Colonic mucosa (tissue), 4 donors: ENCODE measurements at regions not wholly inside any gene's neighbourhood (a gene's known extent, or its start where the extent isn't known, plus 50 kb on each side); places are given as distances from the start of the nearest gene placed in this dataset.

Experiments used
- DNase-seq: peaks from one replicate; pipeline ENCODE4 v3.0.0-alpha.2; 2020
- H3K27ac ChIP-seq: fragments of 200-600 bp; one replicate; pipeline ENCODE4 v1.8.0; 2021
- H3K27me3 ChIP-seq: fragments of 200-600 bp; one replicate; pipeline ENCODE4 v1.8.0; 2021
- H3K36me3 ChIP-seq: fragments of 200-600 bp; one replicate; pipeline ENCODE4 v1.8.0; 2021
- H3K4me1 ChIP-seq: fragments of 200-600 bp; one replicate; pipeline ENCODE4 v1.8.0; 2021; ENCODE audit warnings: mild to moderate bottlenecking
- H3K4me3 ChIP-seq: fragments of 200-600 bp; one replicate; pipeline ENCODE4 v1.8.0; 2021
- H3K9ac ChIP-seq, 2 donors: one replicate each; pipeline ENCODE4 v1.7.0; 2013; ENCODE audit warnings: control low read depth in 2 of 2, low read depth in 2 of 2, low read length in 2 of 2
- H3K9me3 ChIP-seq: fragments of 200-600 bp; one replicate; pipeline ENCODE4 v1.8.0; 2021
- intact Hi-C: fragments of 100-400 bp; cut with DNase I; formaldehyde crosslinking; loops from one replicate; pipeline ENCODE4 v1.14.1; 2022
- TF ChIP-seq, protein P1 (sequence below): fragments of 200-600 bp; IDR thresholded peaks from one replicate; pipeline ENCODE4 v1.8.0; 2022; ENCODE audit warnings: antibody characterized with exemption, mild to moderate bottlenecking
- donor health status: healthy.
- donor health status: DM: no; HTN: no; CAD: no.
- donor health status: DM: no; HTN: no; CAD: no.

DNA sequence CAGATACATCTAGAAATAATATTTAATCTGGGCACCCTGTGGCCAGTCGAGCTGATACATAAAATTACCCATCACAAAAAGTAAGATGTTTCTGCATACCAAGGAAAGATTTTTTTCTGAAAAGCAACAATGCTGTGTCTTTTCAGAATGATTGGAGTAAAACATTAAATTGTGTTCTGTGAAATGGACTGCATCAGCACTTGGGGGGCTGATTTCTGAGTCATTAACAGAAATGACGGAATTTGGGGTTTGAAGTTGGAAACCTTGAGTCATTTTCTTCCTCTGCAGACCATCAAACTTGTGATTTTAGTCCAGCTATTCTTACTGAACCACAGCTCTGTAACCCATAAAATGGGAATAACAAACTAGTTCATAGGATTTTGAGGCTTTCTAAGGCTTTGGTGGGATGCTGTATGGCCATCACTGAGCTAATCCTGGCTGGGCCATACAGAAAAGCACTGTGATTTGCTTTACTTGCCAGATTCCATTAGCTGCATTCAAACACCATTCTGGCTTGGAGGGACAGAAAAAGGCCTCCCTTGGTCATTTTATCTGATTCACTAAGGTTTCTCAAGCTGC, 739.4 kb upstream of the IGFBP3 start:
- DNase-seq = no peak
- no peaks in the 10 kb centered on the region for H3K27me3 ChIP-seq
- H3K9ac ChIP-seq = no peak overlapping the region
- H3K9me3 ChIP-seq = no peaks in the 10 kb centered on the region
- no peaks in the 10 kb centered on the region for H3K36me3 ChIP-seq
- no peaks in the 10 kb centered on the region for H3K4me1 ChIP-seq
- H3K27ac ChIP-seq = no peak overlapping the region
- no peak overlapping the region for H3K4me3 ChIP-seq
- TF ChIP-seq, protein P1, sequence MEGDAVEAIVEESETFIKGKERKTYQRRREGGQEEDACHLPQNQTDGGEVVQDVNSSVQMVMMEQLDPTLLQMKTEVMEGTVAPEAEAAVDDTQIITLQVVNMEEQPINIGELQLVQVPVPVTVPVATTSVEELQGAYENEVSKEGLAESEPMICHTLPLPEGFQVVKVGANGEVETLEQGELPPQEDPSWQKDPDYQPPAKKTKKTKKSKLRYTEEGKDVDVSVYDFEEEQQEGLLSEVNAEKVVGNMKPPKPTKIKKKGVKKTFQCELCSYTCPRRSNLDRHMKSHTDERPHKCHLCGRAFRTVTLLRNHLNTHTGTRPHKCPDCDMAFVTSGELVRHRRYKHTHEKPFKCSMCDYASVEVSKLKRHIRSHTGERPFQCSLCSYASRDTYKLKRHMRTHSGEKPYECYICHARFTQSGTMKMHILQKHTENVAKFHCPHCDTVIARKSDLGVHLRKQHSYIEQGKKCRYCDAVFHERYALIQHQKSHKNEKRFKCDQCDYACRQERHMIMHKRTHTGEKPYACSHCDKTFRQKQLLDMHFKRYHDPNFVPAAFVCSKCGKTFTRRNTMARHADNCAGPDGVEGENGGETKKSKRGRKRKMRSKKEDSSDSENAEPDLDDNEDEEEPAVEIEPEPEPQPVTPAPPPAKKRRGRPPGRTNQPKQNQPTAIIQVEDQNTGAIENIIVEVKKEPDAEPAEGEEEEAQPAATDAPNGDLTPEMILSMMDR = no peak
- intact Hi-C loops = no loop called here

DNA sequence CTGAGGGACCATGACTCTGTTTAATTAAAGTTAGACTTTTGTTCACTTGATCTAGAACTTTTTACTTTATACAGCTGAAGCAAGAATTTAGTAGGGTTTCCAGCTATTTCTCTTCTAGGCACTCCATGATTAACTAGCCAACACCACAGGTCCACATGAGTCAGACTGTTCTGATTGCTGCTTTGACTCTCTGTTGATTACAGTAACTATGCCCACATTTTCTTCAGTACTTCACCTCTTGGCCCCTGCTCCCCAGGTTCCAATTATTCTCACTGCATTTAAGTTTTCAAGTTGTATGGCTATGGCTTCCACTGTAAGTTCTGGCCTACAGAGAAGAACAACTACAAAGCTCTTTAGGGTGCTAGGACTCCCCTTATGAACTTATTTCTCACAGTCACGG, 737.2 kb upstream of the IGFBP3 start:
- Histone ChIP-seq H3K36me3 (no peaks in the 10 kb centered on the region), H3K9ac (no peak overlapping the region), H3K27ac (no peak overlapping the region), H3K4me3 (no peak overlapping the region), H3K4me1 (no peaks in the 10 kb centered on the region), H3K9me3 (no peaks in the 10 kb centered on the region), H3K27me3 (no peaks in the 10 kb centered on the region)
- DNase-seq = no peak
- TF ChIP-seq, protein P1 = no peak
- intact Hi-C loops = no loop called here

DNA sequence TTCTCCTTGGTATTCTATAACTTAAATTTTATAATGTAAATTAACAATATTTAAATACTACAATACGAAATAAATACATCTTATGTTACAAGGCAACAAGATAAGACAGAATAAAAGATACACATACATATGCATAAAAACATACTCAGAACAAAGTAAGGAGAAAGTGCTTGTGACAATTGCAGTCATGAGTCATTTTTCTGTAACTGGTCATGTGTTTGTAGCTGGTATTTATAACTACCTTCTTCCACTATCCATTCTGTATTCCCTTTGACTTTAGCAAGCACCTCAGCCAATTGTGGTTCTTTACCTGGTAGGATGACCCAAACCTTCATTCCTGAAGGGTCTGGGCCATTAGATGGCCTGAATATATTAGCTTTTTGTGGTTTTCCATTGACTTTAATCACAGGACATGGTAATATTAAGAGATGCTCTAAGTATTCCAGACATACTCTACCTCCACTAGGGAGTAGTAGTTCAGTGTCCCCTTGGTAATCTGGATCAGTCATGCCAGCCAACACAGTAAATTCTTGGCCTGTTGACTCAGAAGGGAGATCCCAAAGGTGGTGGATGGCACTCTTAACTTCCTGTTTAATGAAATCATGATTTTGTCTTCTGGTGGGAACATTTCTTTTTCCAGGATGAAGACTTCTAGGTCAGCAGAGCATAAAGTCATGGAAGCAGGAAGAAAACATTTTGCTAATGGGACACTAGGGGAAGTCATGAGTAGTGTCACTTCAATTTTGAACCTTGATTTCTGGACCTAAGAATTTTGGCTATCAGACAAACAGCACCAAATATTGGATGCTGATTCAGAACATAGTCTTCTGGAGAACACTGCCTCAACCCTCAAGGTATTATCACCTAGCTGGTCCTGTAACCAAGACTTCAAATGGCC, 733.7 kb upstream of the IGFBP3 start:
- Histone ChIP-seq H3K4me3 (no peak overlapping the region), H3K36me3 (no peaks in the 10 kb centered on the region), H3K27me3 (no peaks in the 10 kb centered on the region), H3K4me1 (no peaks in the 10 kb centered on the region), H3K9ac (no peak overlapping the region), H3K9me3 (no peaks in the 10 kb centered on the region), H3K27ac (no peak overlapping the region)
- DNase-seq = no peak
- TF ChIP-seq, protein P1 = no peak
- intact Hi-C loops = no loop called here

DNA sequence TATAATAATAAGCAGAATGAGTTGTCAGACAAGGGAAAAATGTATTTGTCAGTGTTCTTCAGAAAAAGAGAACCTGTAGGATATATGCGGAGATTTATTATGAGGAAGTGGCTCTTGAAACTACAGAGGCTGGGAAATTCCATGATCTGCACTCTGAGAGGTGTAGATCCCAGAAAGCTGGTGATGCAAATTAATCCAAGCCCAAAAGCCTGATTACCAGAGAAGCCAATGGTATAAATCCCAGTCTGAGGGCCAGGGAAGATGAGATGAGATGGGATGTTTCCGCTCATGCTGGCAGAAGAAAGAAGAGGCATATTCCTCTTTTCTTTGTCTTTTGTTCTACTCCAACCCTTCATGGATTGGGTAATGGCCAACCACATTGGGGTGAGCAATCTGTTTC, 732.8 kb upstream of the IGFBP3 start:
- no peaks in the 10 kb centered on the region for H3K9me3 ChIP-seq
- no peak overlapping the region for H3K9ac ChIP-seq
- no peaks in the 10 kb centered on the region for H3K4me1 ChIP-seq
- H3K27me3 ChIP-seq = no peaks in the 10 kb centered on the region
- DNase-seq = no peak
- TF ChIP-seq, protein P1 = no peak
- H3K36me3 ChIP-seq = no peaks in the 10 kb centered on the region
- no peak overlapping the region for H3K27ac ChIP-seq
- intact Hi-C loops = no loop called here
- no peak overlapping the region for H3K4me3 ChIP-seq

DNA sequence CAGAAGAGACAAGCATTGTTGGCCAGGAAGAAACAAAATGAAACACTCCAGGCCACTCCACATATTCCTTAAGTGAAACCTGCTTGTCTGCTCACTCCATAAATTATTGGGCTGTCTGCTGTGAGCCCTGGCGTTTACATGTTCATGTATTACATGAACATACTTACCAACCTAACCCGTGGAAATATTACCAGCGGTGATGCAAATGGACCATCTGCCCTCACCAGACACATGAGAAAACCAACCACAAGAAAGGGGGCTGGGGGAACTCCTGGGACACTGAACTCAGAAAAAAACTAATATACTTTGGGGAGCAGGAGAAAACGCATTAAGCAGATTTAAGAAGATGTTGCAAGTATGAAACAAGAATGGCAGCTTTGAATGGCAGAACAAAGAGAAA, 731.2 kb upstream of the IGFBP3 start:
- no peaks in the 10 kb centered on the region for H3K4me1 ChIP-seq
- no peak overlapping the region for H3K4me3 ChIP-seq
- intact Hi-C loops = no loop called here
- TF ChIP-seq, protein P1 = no peak
- no peaks in the 10 kb centered on the region for H3K36me3 ChIP-seq
- no peak for DNase-seq
- no peak overlapping the region for H3K9ac ChIP-seq
- H3K9me3 ChIP-seq = no peaks in the 10 kb centered on the region
- H3K27me3 ChIP-seq = no peaks in the 10 kb centered on the region
- peak overlapping the region; percentile 8 for H3K27ac ChIP-seq
